Ovary (tissue), 3 donors: ENCODE measurements at regions not wholly inside any gene's neighbourhood (a gene's known extent, or its start where the extent isn't known, plus 50 kb on each side); places are given as distances from the start of the nearest gene placed in this dataset.

Experiments used
- CTCF ChIP-seq, 3 donors: fragments of 450-650 bp in 2 of 3; fragments of 200-600 bp in 1 of 3; IDR thresholded peaks; one replicate each; pipeline versions ENCODE4 v1.5.1 to v1.8.0; 2016 to 2022; ENCODE audit warnings: antibody characterized with exemption in 3 of 3, mild to moderate bottlenecking in 1 of 3
- EP300 ChIP-seq: sonication (generic); formaldehyde crosslinking; IDR thresholded peaks from one replicate; pipeline ENCODE4 v1.6.1; 2017; ENCODE audit warnings: antibody characterized with exemption
- donor health status: DM: no; HTN: no; CAD: no.

DNA sequence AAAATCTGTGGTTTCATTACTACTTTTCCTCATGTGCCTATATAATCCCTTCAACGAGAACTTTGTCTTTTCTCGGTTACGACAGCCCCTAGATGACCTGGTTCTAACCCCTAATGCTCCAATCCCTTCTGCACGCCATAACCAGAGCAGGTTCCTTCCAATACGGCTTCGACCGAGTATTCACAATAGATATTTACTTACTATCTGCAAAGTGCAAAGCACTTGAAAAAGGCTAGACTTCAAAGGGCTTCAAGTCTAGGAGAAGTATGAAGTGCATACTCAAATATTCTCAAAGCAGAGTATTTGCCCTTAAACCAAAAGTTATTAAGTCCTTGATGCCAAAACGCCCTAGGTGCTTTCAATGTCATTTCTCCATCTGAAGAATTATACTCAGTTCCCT is 63.4 kb upstream of the NHSL1 start:
- TF ChIP-seq CTCF (IDR thresholded peaks at IDR 0.05) (no peak), EP300 (no peak)
